ENCODE measurements at regions not wholly inside any gene's neighbourhood (a gene's known extent, or its start where the extent isn't known, plus 50 kb on each side); places are given as distances from the start of the nearest gene placed in this dataset.

DNA sequence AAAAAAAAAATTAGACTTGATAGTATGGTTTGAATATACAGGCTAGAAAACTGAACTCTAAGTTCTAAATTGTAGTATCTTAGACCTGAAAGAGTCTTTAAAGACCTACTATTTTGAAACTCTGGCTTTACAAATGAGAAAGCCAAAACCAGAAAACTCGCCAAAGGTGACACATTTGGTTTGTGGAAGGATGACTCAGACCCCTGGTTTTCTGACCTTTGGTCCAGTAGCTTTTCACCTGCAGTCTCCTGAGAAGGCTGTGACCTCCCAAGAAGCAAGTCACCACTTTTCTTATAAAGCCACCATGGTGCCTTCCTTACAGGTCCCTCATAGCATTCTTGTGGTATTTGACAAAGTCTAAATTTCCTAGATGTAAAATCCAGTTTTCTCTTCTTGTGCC, 102.1 kb upstream of the CEP78 start:
- in situ Hi-C loops (cut with MboI; ENCODE audit: low sequenced_read_pairs) = no loop called here
- H3K4me1 ChIP-seq = no peaks in the 10 kb centered on the region
- H3K9me3 ChIP-seq = no peaks in the 10 kb centered on the region
- DNase-seq (ENCODE audit: low spot score in 2 of 2) = no peak
- H3K4me3 ChIP-seq = no peak overlapping the region
- H3K36me3 ChIP-seq (replicated peaks) = no peaks in the 10 kb centered on the region
- H3K27me3 ChIP-seq (ENCODE audit: low read depth) = no peaks in the 10 kb centered on the region

DNA sequence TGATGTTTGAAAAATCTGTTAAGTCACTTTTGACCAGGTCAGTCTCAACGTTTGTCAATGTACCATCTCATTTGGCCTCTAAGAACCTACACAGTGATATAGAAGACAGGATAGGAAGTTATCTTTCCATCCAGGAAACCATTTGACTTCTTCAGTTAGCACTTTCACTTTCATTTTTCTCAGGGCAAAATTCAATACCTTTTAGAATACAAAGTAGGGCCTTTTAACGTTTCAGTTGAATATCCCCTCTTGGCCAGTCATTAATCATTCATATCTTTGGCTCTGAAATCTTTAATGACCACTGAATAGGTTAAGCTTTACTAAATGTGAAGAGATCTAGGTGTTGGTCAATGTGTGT, 101.1 kb upstream of the GNAQ start:
- Histone ChIP-seq H3K4me3 (no peak overlapping the region), H3K27me3 (ENCODE audit: low read depth) (no peaks in the 10 kb centered on the region), H3K9me3 (no peaks in the 10 kb centered on the region), H3K36me3 (replicated peaks) (no peaks in the 10 kb centered on the region), H3K4me1 (no peaks in the 10 kb centered on the region)
- DNase-seq (ENCODE audit: low spot score in 2 of 2) = no peak
- in situ Hi-C loops (cut with MboI; ENCODE audit: low sequenced_read_pairs) = no loop called here

DNA sequence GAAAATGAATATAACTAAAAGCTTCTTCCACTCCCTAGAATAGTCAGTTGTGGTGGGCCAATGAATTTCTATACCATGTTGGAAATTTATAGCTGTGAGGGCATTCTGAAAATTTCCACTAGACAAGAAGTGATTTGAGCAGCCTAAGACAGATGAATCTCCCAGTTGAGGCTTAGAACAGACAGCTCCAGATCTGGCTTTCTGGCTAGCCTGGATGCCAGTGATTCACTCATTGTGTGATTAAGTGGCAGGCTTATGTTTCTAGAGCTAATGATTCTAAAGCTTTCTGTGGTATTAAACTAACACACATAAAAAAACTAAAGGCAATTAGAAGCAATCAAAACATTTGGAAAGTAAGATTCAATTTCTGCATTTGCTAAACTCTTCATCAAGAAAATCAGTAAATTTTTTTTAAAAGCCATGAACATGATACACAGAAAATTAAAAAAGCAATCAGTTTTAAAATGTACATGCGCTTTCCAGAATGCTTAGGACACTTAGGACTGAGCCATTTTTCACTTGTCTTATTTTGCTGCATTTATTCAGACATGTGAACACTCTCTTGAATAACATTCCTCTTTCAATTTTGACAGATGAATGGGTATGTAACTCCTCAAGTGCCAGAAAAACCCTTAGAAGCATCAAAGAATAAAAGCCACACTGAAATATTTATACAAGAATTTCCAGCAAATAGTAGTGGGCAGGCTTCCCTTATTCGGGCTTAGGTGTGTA, 100.5 kb upstream of the GNAQ start:
- Histone ChIP-seq H3K27me3 (ENCODE audit: low read depth) (no peaks in the 10 kb centered on the region), H3K4me3 (no peak overlapping the region), H3K4me1 (no peaks in the 10 kb centered on the region), H3K36me3 (replicated peaks) (no peaks in the 10 kb centered on the region), H3K9me3 (no peaks in the 10 kb centered on the region)
- in situ Hi-C loops (cut with MboI; ENCODE audit: low sequenced_read_pairs) = no loop called here
- no peak for DNase-seq (ENCODE audit: low spot score in 2 of 2)

DNA sequence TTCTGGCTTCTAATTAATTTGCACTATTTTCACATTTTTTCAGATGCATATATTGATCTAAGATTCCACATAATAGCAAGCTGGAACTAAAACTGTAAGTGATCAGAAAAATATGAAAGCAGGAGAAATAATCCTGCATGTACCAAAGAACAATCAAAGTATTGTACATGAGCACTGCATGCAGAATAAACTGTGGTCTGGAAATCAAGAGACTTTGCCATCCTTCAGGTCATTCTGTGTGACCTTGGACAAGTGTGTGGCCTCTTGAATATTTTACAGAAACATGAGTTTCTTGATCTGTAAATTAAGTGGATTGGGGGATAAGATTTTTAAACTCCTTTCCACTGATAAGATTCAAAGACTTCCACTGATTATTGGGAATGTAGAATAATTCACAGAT, 99.2 kb upstream of the GNAQ start:
- H3K9me3 ChIP-seq = no peaks in the 10 kb centered on the region
- H3K27me3 ChIP-seq (ENCODE audit: low read depth) = no peaks in the 10 kb centered on the region
- in situ Hi-C loops (cut with MboI; ENCODE audit: low sequenced_read_pairs) = no loop called here
- H3K36me3 ChIP-seq (replicated peaks) = no peaks in the 10 kb centered on the region
- no peak for DNase-seq (ENCODE audit: low spot score in 2 of 2)
- H3K4me1 ChIP-seq = no peaks in the 10 kb centered on the region
- H3K4me3 ChIP-seq = no peak overlapping the region

DNA sequence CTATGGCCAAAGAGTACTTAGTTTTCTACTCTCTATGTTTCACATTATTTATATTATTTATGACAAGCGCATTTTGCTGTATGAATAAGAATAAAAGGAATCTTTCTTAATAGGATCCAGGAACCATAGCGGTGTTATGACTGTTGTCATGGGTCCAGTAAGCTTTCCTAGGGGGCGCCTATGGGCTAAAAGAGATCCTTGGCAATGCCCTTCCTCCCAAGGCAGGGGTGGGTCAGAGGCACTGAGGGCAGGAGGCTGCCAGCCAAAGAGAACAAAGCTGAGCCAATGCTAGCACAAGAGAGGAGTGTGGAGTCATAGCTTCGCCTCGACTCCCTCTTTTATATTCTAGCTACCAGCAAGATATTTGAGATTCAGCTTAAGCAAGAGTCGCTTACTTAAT, 98.4 kb upstream of the GNAQ start:
- Histone ChIP-seq H3K9me3 (no peaks in the 10 kb centered on the region), H3K4me1 (no peaks in the 10 kb centered on the region), H3K36me3 (replicated peaks) (no peaks in the 10 kb centered on the region), H3K27me3 (ENCODE audit: low read depth) (no peaks in the 10 kb centered on the region), H3K4me3 (no peak overlapping the region)
- peak in 1 of 2 experiments; percentile 65 for DNase-seq (ENCODE audit: low spot score in 2 of 2)
- in situ Hi-C loops (cut with MboI; ENCODE audit: low sequenced_read_pairs) = no loop called here

DNA sequence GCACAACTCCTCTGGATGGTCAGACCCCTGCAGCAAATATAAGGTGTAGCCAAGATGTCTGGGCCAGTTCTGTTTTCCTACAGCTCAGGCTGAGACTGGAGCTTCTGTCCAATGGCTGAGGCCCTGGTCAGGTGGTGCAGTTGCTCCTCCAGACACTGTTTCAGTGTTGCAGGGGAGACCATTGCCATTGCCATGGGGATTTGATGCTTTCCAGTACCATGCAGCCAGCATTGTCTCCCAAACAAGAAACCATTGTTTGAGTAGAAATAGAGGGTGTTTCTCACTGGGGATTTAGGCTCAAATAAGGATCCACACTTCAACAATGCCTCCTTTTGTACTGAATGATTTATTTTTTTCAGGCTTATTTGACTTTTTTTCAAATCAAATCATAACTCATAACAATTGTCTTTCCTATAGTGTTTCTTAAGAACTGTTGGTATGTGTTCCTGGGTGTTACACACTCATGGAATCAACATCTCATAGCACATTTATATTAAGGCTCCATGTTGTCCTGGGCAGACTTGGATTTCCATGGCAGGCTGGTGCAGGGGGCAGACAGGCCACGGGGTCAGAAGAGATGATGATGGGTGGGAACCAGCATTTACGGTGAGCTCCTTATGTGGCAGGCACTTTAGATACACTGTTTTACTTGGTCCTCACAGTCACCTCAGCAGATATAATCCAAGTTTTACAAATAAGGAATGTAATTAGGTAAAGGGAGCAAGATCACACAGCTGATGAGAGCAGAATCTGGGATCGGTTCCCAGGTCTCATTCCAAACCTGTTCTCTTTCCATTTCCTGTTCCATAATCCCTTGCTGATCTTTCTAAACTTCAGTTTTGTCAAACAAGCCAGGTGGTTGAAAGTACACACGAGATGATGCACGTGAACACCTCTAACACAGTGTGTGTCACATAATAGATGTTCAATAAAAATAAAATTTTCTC, 95.9 kb upstream of the GNAQ start:
- H3K36me3 ChIP-seq (replicated peaks) = no peaks in the 10 kb centered on the region
- no peak overlapping the region for H3K4me3 ChIP-seq
- H3K4me1 ChIP-seq = no peaks in the 10 kb centered on the region
- in situ Hi-C loops (cut with MboI; ENCODE audit: low sequenced_read_pairs) = no loop called here
- no peaks in the 10 kb centered on the region for H3K27me3 ChIP-seq (ENCODE audit: low read depth)
- no peaks in the 10 kb centered on the region for H3K9me3 ChIP-seq
- peak; percentile 36 to 46 for DNase-seq (ENCODE audit: low spot score in 2 of 2)

DNA sequence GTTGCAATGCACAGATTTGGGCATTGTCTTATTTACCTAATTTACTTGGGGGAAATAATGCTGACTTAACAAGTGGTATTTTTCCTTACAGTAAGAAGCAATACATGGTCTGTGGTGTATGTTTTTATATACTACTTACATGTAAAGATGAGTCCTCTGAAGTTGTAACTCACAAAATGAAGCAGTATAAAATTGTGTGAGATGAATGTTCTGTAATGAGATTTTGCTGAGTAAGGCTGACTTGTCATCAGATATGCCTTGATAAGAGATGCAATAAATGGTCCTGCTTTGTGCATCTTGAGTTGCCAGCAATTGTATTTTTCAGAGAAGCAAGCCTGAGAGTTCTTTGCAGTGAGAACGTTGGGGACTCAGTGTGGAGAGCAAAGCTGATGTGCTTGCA, 92.2 kb upstream of the GNAQ start:
- no peak for DNase-seq (ENCODE audit: low spot score in 2 of 2)
- H3K4me1 ChIP-seq = no peaks in the 10 kb centered on the region
- in situ Hi-C loops (cut with MboI; ENCODE audit: low sequenced_read_pairs) = loop anchor here (25.0 kb wide), 1 partner anchor 687 kb away; no protein-coding TSS in a partner anchor
- H3K27me3 ChIP-seq (ENCODE audit: low read depth) = no peaks in the 10 kb centered on the region; the same call in 1 of the 2 replicates
- H3K36me3 ChIP-seq (replicated peaks) = no peaks in the 10 kb centered on the region
- no peak overlapping the region for H3K4me3 ChIP-seq
- no peaks in the 10 kb centered on the region for H3K9me3 ChIP-seq

DNA sequence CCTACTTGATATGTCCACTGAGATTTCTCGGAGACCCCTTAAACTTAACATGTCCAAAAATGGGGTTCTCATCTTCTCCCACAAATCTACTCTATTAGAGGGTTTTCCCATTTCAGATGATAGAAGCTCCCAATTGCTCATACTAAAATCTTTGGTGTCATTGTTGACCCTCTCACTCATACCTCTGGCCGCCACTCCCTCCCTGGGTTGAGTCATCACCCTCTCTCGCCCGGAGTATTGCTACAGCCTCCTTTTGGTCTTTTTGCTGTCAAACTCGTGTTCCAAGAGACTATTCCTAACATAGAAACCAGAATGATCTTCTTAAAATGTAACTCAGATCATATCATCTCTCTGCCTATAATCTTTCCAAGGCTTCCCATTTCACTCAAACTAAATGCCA, 91.0 kb upstream of the GNAQ start:
- Histone ChIP-seq H3K36me3 (replicated peaks) (no peaks in the 10 kb centered on the region), H3K27me3 (ENCODE audit: low read depth) (no peaks in the 10 kb centered on the region; the same call in 1 of the 2 replicates), H3K9me3 (no peaks in the 10 kb centered on the region), H3K4me3 (no peak overlapping the region), H3K4me1 (no peaks in the 10 kb centered on the region)
- DNase-seq (ENCODE audit: low spot score in 2 of 2) = no peak
- in situ Hi-C loops (cut with MboI; ENCODE audit: low sequenced_read_pairs) = loop anchor here (25.0 kb wide), 1 partner anchor 685 kb away; no protein-coding TSS in a partner anchor

DNA sequence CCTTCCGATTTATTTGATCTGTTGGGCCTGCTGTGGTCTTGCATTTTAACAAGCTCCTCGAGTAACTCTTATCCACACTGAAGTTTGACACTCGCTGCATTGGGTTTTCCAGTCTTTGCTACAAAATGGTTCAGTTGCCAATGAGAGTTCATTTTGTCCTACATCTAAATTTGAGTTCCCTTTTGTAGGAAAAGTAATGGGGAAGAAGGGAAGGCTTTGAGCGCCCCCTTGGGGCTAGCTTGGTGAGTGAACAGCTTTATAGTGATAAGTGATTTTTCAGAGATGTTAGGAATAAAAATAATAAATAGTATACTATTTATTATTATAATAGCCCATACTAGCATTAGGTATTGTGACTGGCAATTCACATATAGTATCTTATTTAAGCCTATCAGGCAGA, 89.9 kb upstream of the GNAQ start:
- Histone ChIP-seq H3K9me3 (no peaks in the 10 kb centered on the region), H3K4me1 (no peaks in the 10 kb centered on the region), H3K4me3 (no peak overlapping the region), H3K36me3 (replicated peaks) (no peaks in the 10 kb centered on the region), H3K27me3 (ENCODE audit: low read depth) (no peaks in the 10 kb centered on the region; the same call in 1 of the 2 replicates)
- in situ Hi-C loops (cut with MboI; ENCODE audit: low sequenced_read_pairs) = loop anchor here (25.0 kb wide), 1 partner anchor 684 kb away; no protein-coding TSS in a partner anchor
- DNase-seq (ENCODE audit: low spot score in 2 of 2) = peak; percentile 56 to 80

DNA sequence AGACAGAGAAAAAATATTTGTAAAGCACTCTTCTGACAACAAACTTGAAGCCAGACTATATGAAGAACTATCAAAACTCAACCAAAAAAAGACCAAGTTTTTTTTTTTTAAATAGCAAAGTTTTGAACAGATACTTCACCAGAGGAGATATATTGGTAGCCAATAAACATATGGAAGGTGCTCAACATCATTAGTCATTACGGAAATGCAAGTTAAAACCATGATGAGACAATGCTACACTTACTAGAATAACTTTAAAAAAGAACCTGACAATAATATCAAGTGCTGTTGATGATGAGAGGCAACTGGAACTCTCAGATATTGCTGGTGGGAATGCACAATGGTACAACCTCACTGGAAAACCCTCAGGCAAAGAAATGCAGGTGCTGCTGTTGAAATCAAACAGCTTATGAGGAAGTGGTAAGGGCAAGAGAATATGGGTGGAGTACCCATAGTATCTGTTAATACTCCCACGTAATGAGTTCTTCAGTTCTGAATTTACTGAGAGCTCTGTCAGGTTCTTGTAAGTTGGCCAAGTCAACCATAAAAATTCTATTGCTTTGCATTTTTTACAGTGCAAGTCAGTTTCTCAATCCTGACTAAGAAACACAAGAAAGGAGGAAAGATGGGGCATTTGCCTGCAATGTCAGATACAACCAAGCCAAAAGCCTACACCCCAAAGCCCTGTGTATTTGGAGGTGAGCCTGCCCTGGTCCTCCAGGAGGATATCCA, 87.3 kb upstream of the GNAQ start:
- H3K9me3 ChIP-seq = no peaks in the 10 kb centered on the region
- no peak overlapping the region for H3K4me3 ChIP-seq
- no peak for DNase-seq (ENCODE audit: low spot score in 2 of 2)
- no peaks in the 10 kb centered on the region; the same call in 1 of the 2 replicates for H3K27me3 ChIP-seq (ENCODE audit: low read depth)
- H3K4me1 ChIP-seq = no peaks in the 10 kb centered on the region
- no peaks in the 10 kb centered on the region for H3K36me3 ChIP-seq (replicated peaks)
- in situ Hi-C loops (cut with MboI; ENCODE audit: low sequenced_read_pairs) = loop anchor here (25.0 kb wide), 1 partner anchor 682 kb away; no protein-coding TSS in a partner anchor

DNA sequence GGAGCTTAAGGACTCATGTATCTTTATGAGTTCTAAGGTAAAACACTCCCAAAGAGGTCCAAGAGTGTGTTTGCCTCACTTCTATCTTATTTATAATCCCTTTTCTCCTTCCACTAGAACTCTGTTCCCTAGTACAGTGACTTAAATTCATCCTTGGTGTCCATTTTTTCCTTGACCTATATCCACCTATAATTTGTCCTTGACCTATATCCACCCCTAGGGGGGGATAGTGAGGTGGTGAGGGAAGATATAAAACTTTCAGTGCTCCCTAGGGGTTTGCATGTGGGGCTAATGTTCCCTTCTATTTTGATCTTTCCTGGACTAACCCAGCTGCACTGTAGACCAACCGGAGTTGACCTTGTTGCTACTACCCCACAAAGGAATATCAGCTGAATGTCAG, 83.5 kb upstream of the GNAQ start:
- H3K36me3 ChIP-seq (replicated peaks) = no peaks in the 10 kb centered on the region
- H3K9me3 ChIP-seq = no peaks in the 10 kb centered on the region
- H3K4me3 ChIP-seq = no peak overlapping the region
- H3K27me3 ChIP-seq (ENCODE audit: low read depth) = no peaks in the 10 kb centered on the region
- DNase-seq (ENCODE audit: low spot score in 2 of 2) = peak; percentile 25 to 36
- in situ Hi-C loops (cut with MboI; ENCODE audit: low sequenced_read_pairs) = loop anchor here (25.0 kb wide), 1 partner anchor 678 kb away; no protein-coding TSS in a partner anchor
- H3K4me1 ChIP-seq = no peaks in the 10 kb centered on the region

DNA sequence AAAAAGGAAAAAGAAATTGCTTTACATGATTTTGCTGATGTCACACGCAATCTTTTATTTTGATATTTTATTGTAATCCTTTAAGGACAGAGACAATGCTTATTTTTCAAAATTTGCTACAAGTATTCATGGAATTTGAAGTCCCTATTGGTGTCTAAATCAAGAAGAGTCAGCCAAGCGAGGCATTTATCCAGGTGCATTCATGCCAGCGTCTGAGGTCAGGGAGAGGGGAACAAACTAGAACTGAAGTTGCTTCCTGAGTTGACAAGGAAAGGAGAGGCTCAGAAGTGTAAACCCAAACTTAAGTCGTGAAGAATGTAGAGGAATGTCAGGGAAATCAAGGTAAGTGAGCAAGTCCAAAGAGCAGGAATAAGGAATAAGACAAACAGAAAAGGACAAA, 83.0 kb upstream of the GNAQ start:
- Histone ChIP-seq H3K4me3 (no peak overlapping the region), H3K36me3 (replicated peaks) (no peaks in the 10 kb centered on the region), H3K9me3 (no peaks in the 10 kb centered on the region), H3K27me3 (ENCODE audit: low read depth) (no peaks in the 10 kb centered on the region), H3K4me1 (no peaks in the 10 kb centered on the region)
- in situ Hi-C loops (cut with MboI; ENCODE audit: low sequenced_read_pairs) = loop anchor here (25.0 kb wide), 1 partner anchor 677 kb away; no protein-coding TSS in a partner anchor
- DNase-seq (ENCODE audit: low spot score in 2 of 2) = no peak

DNA sequence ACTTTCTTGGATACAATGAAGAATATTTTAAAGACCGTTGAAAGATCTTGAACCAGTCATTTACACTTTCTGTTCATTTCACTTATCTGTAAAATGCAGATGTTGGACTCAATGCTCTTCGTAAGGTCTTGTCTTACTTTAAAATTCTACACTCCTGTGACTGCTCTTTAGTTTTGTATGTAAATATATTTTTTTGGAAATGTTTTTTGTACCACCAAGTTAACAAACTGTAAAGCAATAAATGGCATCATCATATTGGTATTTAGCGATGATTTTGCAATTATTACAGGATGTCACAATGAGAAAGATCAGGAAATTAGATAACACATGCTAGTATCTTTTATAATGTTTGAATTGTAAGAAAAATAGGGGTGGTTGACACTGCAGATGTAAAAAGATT, 80.8 kb upstream of the GNAQ start:
- no peaks in the 10 kb centered on the region for H3K9me3 ChIP-seq
- DNase-seq (ENCODE audit: low spot score in 2 of 2) = no peak
- no peaks in the 10 kb centered on the region for H3K36me3 ChIP-seq (replicated peaks)
- in situ Hi-C loops (cut with MboI; ENCODE audit: low sequenced_read_pairs) = loop anchor here (25.0 kb wide), 1 partner anchor 675 kb away; no protein-coding TSS in a partner anchor
- H3K4me3 ChIP-seq = no peak overlapping the region
- no peaks in the 10 kb centered on the region for H3K4me1 ChIP-seq
- no peaks in the 10 kb centered on the region for H3K27me3 ChIP-seq (ENCODE audit: low read depth)
